ENCODE measurements at regions not wholly inside any gene's neighbourhood (a gene's known extent, or its start where the extent isn't known, plus 50 kb on each side); places are given as distances from the start of the nearest gene placed in this dataset.
A peak's percentile ranks its signal among the peaks of the same experiment; 100 is the strongest.

DNA sequence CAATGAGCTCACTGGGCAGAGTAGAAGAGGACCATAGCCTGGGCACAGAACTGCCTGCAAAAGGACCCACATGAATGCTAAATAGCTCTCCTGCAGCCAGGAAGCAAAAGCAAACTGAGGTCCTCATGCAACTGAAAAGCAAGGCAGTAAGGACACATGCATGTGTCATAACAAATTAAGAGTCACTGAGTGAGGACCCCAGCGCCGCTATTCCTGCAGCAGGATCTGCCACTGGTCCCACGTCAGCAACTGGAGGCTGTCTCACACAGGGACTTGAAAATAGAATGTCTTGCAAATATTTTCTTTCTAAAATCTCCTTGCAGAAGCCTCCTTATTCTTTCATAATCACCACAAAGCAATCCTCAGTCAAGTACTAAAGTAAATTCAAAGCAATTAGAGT, 559.6 kb upstream of the DAB1 start:
- DNase-seq: no peak

DNA sequence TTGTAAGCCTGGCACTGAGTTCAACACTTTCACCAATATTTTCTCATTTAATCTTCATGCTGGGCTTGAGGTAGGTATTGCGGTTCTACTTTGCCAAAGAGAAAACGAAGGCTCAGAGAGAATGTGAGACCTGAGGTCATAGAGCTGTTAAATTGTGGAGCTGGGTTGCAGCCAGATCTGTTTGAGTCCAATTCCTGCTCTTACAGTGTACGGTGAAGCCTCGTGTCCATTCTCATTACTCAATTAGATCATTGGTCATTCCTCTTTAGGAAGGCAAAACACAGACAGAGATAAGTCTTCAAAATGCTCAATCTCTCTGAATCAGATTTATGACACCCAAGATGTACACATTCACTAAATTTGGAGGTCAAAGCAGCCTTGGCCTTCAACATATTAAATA, 559.0 kb upstream of the DAB1 start:
- DNase-seq: no peak

DNA sequence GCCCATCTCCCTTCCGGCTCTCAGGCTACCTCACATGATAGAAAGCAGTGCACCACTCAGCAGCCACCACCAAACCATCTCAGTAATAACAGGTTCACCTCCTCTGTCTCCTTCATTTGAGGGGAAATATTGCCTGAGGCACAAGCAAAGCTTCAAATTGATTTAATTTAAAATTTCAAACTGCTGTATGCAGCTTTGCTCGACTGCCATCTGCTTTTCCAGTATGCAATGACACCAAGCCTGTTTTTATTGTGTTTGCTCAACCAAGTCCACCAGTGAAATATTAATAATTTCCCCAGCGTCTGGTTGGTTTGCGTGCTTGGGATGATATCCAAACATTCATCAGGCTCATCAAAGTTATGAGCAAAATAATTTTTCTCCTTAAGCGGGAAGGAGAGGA, 552.4 kb upstream of the DAB1 start:
- no peak for DNase-seq

DNA sequence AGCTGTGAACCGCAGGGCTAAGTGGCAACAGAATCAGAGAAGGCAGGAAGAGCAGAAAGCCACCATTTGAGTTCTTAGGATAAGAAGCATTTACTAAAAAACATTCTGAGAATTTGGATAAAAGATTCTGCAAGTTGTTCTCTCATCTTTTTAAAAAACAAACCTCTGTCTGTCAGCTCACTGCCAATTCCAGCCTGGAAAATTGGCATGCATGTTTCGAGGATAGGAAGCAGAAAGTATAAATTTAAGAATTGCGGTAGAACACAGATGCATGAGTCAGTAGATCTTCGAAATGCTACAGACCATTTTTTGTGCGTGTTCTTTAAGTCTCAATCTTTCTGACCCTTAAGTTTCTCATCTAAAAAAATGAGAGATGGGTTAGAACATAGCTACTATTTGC, 544.5 kb upstream of the DAB1 start:
- DNase-seq: no peak

DNA sequence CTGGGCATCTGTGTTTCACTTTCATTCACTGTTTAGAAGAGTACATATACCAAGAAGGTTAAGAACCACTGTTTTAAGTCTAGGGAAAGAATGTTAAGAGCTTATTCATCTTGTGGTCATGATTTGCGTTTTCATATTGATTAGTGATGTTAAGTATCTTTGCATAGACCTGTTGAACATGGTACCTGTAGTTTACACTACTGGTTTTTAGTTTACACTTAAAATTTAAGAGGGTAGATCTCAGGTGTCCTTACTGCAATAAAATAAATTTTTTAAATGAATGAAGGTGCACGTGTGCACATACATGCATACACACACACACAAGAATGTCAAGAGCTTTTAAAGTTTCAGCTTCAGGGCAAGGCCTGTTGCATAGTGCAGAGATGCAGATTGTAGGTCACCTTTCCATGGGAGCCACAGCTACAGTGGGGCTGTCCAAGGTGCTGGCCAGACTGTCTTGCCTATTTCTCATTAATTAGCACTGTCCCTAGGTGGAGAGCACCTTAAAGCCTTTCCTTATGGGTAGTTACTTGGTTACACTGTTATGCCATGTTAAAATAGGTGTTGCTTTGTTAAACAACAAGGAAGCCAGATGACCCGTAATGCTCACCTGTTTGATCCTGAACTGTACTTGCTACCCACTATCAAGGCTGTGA, 543.0 kb upstream of the DAB1 start:
- DNase-seq: no peak

DNA sequence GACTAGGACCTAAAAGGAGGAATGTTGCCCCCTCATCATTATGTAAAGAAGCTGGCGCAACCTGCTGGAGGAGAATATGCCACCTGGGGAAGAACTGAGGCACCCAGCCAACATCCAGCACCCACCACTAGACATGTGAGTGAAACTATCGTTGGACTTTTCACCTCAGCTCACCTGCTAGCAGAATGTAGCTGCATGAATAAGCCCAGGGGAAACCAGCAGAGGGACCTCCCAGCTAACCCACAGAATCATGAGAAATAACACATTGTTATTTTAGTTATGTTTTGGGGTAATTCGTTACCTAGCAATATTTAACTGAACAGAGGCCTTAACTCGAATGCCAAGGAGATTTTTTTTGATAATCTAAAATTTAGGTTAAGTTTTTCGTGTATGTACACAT, 542.5 kb upstream of the DAB1 start:
- no peak for DNase-seq

DNA sequence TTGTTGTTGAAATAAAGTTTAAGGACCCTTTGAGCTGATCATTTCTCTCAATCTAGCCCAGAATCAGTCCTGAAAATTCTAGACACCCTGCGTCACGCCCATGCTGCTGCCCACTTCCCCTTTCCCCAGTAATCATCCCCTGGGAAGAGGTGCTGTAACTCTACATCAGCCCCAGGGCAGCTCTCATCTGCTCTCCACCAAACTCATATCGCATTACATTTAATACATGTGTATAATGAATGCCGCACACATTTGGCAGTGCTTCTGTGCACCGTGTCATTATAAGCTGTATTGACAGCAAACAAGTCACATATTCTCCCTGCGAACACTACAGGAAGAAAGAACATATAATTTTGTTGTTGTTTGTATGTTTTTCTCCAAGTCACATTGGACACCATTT, 539.7 kb upstream of the DAB1 start:
- peak; percentile 81 for DNase-seq

DNA sequence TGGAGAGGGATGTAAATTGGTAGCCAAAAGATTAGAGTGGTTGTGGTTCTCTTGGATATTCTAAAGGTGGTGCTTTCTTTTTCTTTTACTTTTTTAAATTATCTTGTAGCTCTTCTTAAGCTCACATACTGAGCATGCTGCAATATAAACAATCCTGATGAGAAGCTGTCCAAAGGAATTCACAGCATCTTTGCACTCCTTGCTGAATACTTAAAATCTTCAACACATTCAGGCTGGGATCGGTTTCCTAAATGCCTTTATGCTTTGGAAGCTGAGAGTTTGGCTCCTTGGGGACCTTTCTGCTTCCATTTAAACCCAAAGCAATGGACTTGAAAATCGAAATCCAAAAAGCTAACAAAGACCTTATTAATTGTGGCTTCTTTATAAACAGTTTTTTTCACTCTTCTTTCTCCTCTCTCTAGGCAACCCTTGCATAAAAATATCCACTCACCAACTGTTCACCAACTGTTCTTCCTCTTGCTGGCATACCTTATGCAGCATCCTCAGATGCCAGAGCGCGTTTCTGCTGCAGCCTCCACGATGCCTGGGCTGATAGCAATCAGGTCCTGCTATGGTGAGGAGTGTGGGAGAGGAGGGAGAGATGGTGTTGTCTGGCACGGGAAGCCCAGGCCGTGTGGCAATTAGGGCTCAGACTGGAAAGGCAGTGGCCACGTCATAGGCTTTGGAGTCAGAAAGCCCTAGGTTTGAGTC, 535.8 kb upstream of the DAB1 start:
- no peak for DNase-seq

DNA sequence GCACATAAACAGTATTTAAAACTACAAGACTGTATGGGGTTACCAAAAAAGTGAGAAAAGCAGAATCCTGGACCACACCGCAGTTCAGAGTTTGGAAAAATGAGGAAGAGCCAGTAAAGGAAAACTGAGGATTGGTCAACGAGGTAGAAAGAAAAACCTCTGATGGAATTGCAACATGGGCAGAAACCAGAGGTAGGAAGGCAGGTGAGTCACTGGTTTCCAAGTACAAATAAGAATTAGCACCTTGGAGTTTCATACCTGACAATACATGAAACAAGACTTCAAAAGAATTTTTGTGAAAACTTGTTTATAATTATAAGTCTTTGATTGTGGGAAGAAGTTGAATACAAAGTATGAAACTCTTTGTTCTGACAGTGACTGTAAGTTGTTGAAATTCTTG, 533.7 kb upstream of the DAB1 start:
- no peak for DNase-seq

DNA sequence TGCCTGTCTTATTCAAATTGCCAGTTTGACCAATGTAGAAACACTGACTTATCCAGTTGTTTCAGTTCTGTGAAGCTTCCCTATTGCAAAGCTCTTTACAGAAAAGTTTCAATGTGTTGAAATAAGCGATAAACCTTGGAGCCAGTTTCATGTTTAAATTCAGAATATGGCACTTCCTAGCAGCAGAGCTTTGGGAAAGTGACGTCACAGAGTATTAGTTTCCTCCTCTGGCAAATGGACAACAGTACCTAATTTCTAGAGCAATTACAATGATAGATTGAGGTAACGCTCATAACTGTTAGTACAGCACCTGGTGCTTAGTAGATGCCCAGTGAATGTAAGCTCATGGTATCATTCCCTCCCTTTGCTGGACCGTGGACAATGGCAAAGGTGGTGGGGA, 527.5 kb upstream of the DAB1 start:
- DNase-seq: no peak

DNA sequence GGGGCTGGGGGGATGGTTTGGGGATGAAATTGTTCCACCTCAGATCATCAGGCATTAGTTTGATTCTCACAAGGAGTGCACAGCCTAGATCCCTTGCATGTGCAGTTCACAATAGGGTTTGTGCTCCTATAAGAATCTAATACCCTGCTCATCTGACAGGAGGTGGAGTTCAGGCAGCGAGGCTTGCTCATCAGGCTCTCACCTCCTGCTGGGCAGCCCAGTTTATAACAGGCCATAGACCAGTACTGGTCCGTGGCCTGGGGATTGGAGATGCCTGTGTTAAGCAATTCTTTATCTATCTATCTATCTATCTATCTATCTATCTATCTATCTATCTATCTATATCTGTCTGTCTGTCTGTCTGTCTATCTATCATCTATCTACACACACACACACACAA, 525.3 kb upstream of the DAB1 start:
- no peak for DNase-seq

DNA sequence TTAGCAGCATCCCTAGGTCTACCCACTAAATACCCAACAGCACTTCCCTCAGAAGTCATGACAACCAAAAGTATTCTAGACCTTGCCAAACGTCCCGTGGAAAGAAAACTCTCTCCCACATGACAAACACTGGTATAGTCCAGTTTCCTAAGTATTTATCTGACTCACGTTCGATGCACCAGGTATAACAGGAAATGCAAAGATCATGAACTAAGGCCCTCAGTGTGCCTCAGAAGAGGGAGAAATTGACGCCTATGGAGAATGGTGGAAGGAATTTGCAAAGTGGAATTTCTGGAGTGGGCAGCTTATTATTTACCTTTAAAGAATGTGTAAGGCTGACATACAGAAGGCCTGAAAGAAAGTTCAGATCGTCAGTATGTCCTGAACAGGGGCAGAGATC, 523.6 kb upstream of the DAB1 start:
- no peak for DNase-seq

DNA sequence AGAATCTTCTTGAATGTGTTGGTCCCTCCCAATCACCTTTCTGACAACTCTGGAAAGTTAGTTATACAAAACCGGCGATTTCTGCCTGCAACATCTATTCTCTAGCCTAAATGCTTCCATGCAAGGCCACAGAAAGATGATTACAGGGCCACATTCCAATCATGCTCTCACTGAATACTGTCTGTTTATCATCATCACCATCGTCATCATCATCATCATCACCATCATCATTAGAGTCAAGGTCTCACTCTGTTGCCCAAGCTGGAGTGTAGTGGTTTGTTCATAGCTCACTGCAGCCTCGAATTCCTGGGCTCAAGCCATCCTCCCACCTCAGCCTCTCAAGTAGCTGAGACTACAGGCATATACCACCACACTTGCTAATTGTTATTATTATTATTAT, 521.2 kb upstream of the DAB1 start:
- no peak for DNase-seq

DNA sequence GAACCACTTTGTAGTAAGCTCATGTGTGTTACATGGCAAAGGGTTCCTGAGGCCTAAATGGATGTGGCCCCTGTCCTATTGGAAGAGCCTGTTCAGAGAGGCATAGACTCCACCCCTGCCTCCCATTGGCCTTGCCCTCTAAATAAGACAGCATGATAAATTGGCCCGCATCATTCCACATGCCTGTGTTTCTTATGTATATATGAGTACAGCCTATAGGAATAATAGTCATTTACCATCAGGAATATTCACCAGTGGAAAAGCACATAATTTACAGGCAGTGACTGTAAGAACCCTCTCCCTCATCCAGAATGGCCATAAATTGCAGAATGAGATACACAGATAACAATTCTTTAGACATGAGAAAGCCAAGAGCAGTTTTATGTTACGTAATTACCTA, 519.5 kb upstream of the DAB1 start:
- no peak for DNase-seq

DNA sequence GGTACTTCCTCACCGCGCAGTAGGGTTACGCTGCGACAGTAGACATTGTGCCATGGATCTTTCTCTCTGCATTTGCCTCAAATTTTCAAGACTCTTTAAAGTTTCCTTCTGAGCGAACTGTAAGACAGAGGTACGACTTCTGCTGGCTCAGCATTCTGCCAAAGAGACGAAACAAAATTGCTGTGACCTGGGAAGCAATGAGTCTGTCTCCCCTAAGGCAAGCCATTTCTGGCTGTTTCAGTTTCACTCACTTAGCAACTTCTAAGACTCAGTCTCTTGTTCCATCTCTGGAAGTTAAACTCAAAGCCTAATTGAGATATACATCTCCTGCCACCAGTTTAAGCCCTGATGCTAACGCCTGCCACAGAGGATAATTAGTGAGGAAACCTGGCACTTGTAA, 510.9 kb upstream of the DAB1 start:
- DNase-seq: no peak

DNA sequence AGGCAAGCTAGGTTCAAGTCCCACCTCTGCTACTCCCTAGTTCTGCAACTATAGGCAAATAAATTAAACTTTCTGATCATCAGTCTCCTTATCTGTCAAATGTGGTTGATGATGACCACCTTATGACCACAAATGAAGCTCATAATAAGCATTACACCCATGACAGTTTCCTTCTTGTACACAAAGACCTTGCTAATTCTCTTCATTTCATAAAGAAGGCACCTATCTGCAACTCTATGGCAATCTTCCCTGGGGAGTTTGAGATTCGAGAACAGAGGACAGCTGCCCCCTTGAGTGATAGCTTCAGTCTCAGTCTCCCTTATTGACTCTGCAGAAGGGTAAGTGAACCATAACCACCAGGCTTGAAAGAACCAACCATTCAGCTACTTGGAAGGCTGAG, 503.1 kb upstream of the DAB1 start:
- DNase-seq: no peak

DNA sequence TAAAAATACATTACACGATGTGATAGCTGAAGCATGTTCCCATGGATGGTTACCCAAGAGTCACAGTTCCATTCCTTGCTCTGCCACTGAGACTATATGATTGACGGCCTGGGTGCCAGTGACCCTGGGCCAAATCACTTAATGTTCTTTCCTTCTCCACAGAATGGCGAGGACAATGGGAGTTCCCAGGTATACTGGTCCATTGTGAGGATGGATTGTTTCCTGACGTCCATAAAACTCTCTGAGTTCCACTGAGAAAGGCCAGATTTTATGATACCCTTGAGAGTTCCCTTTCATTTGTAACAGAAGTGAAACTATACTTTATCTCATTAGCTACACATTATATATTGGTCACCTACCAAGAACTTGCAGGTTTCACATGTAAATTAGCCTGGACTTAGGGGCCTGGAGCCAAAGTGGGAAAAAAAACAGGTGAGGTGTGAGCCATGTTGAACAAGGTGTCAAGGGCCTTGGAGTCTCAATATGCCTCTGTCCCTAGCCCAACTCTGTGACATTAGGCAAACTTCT, 502.2 kb upstream of the DAB1 start:
- DNase-seq: no peak

DNA sequence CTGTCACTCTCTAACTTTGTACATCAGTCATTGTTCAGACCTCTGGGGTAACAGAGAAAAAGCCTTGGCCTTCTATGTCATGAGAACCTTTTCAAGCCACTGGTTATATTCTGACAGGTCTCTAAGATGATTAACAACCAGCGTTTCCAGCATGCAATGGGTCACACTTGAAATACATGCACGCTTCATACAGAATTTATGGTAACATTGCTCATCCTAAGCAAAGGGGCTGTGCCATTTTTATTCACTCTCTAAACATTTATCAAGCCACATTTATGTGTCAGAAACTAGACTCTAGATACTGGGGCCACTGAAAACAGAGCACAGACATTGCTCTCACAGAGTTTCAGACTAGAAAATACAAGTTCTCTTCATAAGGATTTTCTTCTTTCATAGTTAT, 501.4 kb upstream of the DAB1 start:
- DNase-seq: no peak

DNA sequence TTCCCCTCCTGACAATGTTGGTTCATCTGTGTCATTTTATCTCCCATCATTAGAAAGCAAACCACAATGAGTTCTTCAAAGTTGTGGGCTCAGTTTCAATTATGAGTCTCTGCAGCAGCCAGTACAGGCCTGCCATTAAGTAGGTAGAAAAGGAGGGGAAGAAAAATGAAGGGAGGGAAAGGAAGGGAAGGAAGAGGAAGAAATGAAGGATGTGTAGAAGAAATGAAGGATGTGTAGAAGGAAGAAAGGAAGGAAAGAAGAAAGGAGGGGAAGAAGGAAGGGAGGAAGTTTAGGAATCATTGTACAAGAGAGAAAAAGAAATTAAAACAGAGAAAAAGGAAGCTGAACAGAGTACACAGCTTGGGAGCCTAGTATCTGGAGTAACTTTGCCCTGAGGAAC, 498.3 kb upstream of the DAB1 start:
- DNase-seq: no peak

DNA sequence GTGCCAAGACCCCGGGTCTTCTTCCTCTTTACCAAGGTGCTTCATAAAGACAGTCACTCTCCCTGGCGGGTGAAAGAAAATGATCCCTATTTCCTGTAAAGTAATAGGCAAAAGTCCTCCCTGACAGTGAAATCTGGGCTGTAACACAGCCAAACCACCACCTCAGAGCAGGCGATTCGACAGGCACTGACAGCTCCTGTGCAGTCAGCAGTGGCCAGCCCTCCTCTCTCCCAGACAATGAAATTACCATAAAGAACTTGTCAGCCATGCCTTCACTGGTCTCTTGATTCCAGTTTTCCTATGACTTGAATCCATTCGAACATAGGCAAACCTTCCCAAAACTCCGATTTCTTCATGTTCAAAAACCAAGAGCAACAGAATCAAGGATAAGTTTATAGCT, 492.2 kb upstream of the DAB1 start:
- DNase-seq: no peak

DNA sequence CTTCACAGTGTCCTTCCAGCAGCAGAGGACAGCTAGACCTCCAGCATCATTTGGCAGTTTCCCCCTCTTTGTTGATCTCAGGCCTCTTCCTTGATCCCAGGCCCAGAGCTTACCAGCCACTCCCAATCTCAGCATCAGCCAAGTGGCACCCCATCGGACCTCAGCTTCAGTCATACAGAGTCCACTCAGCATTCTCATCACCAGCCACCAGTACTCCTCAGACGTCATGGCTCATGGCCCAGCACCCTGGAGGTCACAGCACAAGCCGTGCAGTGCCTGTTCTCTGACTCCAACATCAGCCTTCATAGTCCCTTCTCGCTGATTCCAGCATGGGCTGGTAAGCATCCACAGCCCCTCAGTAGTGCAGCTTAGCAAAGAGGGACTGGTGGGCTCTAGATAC, 487.6 kb upstream of the DAB1 start:
- DNase-seq: no peak

DNA sequence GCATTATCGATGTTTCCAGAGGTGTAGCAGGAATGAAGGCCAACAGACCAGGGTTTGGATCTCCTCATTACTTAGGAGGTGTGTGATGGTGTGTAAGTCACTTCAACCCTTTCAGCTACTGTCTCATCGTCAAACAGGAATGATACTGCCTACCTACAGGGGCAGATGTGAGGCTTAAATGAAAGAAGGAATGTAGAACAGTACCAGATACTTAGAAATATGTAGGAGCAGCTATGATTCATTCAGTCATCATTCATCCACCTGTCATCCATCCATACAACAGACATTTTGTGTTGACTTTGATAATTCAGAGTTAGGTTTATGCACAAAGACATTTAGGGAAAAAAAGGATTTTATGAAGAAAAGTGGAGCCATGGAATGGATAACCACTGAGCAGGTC, 486.9 kb upstream of the DAB1 start:
- DNase-seq: no peak

DNA sequence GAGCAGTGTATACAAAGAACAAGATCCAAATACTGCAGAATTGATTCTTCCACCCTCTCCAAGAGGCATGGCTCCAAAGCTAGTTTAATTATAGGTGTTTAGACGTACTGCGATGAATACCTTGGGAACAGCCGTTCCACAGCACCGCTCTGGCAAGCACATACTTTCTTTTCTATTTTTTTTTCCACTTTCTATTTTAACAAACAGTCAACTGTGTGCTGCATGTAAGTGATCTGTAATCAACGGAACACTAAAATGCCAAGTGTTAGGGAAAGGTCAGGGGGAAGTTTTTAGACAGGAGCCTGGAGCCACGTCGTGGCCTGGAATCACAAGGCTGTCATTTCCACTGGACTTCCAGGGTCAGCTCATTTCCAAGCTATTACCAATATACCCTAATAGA, 486.4 kb upstream of the DAB1 start:
- DNase-seq: no peak

DNA sequence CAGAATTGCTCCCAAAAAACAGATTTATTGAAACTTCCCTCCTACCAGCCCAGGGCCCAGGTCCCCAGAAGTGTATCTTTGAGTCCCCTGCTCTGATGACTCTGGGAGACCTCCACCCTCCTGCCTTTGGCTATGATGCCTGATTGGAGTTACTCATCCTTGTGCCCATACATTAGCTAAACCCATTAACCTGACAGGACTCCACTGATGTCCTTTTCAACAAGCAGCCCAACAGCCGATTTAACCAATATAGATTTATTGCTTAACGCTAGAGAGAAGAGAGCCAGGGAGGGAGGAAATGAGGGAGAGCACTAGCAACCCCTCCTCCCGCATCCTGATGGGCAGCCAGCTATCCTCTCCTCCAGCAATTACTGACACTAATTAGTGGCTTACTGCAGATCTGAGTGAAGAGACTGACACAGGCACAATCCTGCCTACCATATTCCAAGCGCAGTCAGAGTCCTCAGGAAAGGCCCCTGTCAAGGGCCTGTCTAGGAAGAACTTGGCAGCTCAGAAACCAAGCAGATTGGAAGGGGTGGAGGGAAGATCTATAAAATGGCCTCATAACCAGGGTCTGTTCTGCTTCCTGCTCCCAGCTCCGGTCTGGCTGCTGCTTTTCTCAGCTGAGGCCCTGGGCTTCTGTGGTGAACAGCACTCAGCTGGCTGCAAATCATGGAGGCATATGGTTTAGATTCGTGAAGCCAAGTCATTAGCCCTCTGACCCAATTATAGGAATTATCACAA, 484.5 kb upstream of the DAB1 start:
- DNase-seq: no peak
